NCI-H526 treated with DMSO at 0.1 percent for 48 hours (cell line): ENCODE measurements at regions not wholly inside any gene's neighbourhood (a gene's known extent, or its start where the extent isn't known, plus 50 kb on each side); places are given as distances from the start of the nearest gene placed in this dataset.

ENCODE experiments used
- DNase-seq: peaks from one replicate; lab custom pipeline; 2025; lab: John Stamatoyannopoulos, UW

GRCh38 chr18:61256291-61256690, 76.9 kb upstream of the CDH20 start:
- DNase-seq: no peak

GRCh38 chr18:61261870-61262269, 71.4 kb upstream of the CDH20 start:
- DNase-seq: no peak

DNA sequence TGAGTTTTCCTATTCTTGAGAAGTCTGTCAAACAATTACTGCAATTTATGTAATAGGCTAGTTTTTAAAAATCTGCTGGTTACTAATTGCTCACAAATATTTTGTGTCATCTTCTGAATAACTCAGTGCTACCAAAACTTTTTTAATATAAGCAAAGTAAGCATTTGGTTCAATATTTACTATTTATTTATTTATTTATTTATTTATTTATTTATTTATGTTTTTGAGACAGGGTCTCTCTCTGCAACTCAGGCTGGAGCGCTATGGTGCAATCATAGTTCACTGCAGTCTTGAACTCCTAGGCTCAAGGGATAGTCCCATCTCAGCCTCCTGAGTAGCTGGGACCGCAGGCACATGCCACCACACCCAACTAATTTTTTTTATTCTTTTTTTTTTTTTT, 60.4 kb upstream of the CDH20 start:
- no peak for DNase-seq

- no peak for DNase-seq
Observed at GRCh38 chr18:61273533-61273932, 59.7 kb upstream of the CDH20 start.

DNA sequence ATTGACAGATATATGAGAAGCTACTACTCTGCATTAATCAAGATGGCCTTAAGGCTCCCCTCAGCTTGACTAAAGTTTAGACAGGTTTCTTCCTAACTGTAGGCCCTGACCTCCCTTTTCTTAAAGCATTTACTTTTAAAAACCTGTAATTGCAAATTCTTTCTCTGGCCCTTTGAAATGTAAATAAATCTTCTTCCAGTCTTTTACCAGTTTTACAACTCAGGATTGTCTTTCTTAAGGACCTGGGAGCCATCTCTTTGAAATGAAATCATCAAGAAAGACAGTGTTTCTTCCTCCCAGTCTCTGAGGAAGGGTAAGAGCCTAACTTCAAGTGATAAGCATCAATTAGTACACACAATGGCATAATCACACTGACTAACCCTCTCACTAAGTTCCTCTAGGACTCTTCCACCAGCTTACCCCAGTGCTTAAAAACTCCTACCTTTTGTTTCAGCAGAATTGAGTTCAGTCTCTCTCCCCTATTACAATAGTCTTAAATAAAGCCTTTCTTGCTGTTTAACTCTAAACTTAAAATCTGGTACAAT, 58.7 kb upstream of the CDH20 start:
- no peak for DNase-seq

DNA sequence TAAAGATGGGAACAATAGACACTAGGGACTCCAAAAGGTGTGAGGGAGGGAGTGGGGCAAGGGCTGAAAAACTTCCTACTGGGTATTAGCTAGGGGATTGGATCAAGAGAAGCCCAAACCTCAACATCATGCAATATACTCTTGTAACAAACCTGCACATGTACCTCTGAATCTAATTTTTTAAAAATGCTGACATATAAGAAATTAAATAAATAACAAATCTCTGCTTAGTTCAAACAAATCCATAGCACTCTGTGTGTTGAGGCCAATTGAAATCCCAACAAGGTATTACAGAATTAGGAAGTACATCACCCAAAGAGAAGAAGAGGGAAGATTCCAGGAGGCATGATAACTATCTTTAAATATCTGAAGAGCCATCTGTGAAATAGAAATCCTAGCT, 55.4 kb upstream of the CDH20 start:
- DNase-seq: no peak

DNA sequence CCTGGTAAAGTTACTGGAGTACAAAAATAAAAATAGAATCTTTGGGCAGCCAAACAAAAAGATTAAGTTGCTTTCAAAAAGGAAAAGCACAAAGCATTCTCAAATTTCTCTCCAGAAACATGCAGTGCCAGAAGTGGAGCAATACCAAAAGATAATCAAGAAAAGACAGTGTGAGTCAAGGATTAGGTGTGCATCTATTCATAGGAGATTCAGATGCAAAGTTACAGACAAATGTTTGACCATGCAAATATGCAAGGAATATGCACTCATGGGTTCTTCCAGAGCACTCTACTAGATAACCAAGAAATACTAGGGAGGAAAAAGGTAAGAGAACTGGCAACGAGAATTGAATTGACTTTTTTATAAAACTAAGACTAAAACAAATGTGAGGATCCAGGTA, 51.8 kb upstream of the CDH20 start:
- DNase-seq: no peak

- DNase-seq: no peak
Observed at GRCh38 chr18:61282926-61283325, 50.3 kb upstream of the CDH20 start.
